ENCODE measurements at regions not wholly inside any gene's neighbourhood (a gene's known extent, or its start where the extent isn't known, plus 50 kb on each side); places are given as distances from the start of the nearest gene placed in this dataset.

- TF ChIP-seq, protein P1, sequence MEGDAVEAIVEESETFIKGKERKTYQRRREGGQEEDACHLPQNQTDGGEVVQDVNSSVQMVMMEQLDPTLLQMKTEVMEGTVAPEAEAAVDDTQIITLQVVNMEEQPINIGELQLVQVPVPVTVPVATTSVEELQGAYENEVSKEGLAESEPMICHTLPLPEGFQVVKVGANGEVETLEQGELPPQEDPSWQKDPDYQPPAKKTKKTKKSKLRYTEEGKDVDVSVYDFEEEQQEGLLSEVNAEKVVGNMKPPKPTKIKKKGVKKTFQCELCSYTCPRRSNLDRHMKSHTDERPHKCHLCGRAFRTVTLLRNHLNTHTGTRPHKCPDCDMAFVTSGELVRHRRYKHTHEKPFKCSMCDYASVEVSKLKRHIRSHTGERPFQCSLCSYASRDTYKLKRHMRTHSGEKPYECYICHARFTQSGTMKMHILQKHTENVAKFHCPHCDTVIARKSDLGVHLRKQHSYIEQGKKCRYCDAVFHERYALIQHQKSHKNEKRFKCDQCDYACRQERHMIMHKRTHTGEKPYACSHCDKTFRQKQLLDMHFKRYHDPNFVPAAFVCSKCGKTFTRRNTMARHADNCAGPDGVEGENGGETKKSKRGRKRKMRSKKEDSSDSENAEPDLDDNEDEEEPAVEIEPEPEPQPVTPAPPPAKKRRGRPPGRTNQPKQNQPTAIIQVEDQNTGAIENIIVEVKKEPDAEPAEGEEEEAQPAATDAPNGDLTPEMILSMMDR (IDR thresholded peaks at IDR 0.05), result peak; percentile 58
- no peak for TF ChIP-seq EZH2 (IDR thresholded peaks at IDR 0.05)
- TF ChIP-seq EZH2phosphoT487 (IDR thresholded peaks at IDR 0.05), result no peak
These were observed 633.7 kb upstream of the USP24 start for GRCh38 chr1:55848906-55849305.

Data from neural progenitor cell (in vitro differentiated cells).